ENCODE measurements at regions not wholly inside any gene's neighbourhood (a gene's known extent, or its start where the extent isn't known, plus 50 kb on each side); places are given as distances from the start of the nearest gene placed in this dataset.

DNA sequence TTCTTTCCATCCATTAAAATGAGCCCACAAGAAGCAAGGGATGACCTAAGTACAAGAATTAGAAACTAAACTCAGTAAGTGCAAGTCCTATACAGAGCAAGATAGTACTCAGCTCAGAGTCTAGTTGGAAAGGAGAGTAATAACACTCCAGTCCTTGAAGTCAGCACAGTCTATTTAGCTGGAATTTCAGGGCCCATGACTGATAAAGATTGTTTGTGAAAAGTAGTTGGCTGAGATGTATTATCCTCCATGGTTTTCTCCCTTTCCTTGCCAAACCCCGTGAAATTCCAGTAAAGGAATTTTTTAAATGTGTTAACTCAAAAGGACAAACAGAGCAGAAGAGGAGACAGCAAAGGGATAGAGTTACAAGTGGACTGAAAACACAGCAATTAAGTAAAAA lies 127.2 kb upstream of the STT3B start:
- TF ChIP-seq, protein P1, sequence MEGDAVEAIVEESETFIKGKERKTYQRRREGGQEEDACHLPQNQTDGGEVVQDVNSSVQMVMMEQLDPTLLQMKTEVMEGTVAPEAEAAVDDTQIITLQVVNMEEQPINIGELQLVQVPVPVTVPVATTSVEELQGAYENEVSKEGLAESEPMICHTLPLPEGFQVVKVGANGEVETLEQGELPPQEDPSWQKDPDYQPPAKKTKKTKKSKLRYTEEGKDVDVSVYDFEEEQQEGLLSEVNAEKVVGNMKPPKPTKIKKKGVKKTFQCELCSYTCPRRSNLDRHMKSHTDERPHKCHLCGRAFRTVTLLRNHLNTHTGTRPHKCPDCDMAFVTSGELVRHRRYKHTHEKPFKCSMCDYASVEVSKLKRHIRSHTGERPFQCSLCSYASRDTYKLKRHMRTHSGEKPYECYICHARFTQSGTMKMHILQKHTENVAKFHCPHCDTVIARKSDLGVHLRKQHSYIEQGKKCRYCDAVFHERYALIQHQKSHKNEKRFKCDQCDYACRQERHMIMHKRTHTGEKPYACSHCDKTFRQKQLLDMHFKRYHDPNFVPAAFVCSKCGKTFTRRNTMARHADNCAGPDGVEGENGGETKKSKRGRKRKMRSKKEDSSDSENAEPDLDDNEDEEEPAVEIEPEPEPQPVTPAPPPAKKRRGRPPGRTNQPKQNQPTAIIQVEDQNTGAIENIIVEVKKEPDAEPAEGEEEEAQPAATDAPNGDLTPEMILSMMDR (IDR thresholded peaks at IDR 0.05) = no peak
- no peak for TF ChIP-seq POLR2A (IDR thresholded peaks at IDR 0.05)

All from esophagus squamous epithelium (tissue), 4 donors.